PC-3 (cell line): ENCODE measurements at regions not wholly inside any gene's neighbourhood (a gene's known extent, or its start where the extent isn't known, plus 50 kb on each side); places are given as distances from the start of the nearest gene placed in this dataset.

ENCODE experiments used
- CTCF ChIP-seq: fragments of 300-600 bp; sonication (generic); conservative IDR thresholded peaks from 2 replicates; pipeline ENCODE4 v1.5.1; 2017; ENCODE audit warnings: antibody characterized with exemption, low read depth, mild to moderate bottlenecking, low read length
- EZH2 ChIP-seq: fragments of 300-600 bp; sonication (generic); IDR thresholded peaks from one replicate; pipeline ENCODE4 v1.6.1; 2017; ENCODE audit warnings: antibody characterized with exemption, mild to moderate bottlenecking, low read length; ENCODE audit not compliant: unreplicated experiment
- EZH2phosphoT487 ChIP-seq: fragments of 300-600 bp; sonication (generic); IDR thresholded peaks from 2 replicates; pipeline ENCODE4 v1.6.1; 2018; ENCODE audit warnings: mild to moderate bottlenecking, antibody characterized with exemption, low read length, borderline replicate concordance

- TF ChIP-seq CTCF = no peak
- TF ChIP-seq EZH2 = no peak
- TF ChIP-seq EZH2phosphoT487 = no peak
Observed at GRCh38 chr1:29576510-29576909, 340.2 kb downstream of the PTPRU start.
